HG03460 (cell line): ENCODE measurements at regions not wholly inside any gene's neighbourhood (a gene's known extent, or its start where the extent isn't known, plus 50 kb on each side); places are given as distances from the start of the nearest gene placed in this dataset.
"Not testable (repeated sequence)": the region's sequence is repeated elsewhere in the genome, so short reads cannot be mapped to it uniquely, and the experiment has no call there.

Experiments used
- ATAC-seq: cut with Tn5 transposase; IDR thresholded peaks from one replicate; pipeline ENCODE4 v1.9.1; 2021; ENCODE audit not compliant: unreplicated experiment

DNA sequence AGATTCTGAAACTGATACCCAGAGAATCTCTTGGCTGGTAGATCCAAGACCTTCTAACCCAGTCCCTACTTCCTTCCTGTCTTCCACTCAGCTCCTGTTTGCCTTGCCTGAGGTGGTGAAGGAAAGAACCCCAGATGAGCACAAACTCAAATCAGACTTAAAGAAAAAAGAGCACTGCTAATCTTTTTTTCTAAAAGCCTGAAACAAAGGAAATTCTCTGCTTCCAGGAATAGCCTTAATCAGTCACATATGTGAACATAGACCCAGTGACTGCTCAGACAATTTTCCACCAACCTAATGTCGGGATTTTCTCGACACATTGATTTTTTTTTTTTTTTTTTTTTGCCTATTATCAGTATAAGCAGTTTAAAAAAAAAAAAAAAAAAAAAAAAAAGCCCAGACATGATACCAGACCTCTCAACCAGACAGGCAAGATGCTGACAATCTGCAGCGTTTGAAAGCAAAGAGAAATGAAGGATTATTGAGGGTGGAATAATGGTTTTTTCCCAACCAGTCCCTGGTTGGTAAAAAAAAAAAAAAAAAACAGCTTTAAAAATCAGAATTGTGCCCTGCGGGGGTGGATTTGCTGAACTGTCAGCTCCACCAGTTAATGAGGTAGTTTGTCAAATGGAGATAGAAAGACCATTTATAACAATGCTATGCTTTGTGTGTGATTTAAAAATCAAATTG, 256.8 kb upstream of the RARB start:
- ATAC-seq, result no peak

DNA sequence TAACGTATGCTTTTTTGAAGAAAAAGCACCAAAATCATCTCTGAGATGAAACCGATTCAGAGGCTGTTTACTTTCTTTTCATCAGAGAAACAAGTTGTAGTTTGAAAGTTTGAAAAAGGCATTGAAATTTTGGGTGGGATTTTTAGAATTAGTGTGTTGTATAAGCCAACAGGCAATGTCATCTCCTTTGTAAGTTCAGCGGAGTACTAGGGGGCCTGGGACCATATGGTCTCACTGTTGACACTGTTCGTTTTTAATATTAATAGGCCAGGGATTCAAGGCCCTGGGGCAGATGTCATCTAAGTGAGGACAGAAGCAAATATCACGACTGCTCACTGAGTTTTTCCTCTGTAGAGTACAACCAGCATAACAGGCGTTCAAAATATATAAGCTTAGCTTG, 256.2 kb upstream of the RARB start:
- ATAC-seq, result no peak

DNA sequence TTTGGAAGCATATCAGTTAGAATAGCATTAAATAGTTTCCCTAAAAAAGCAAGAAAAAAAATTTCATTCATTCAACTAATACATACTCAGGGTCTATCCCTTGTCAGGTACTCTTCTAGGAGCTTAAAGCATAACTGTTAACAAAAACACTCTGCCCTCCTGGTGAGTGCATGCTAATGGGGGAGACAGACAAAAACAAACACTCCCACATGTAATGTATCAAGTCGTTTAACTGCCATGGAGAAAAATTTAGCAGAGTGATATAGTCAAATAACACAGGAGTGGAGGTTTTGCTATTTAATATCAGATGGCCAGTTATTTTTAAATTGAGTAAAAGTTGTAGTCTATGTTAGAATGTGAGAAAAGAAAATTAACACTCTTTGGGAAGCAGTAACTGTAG, 254.5 kb upstream of the RARB start:
- ATAC-seq, result no peak

DNA sequence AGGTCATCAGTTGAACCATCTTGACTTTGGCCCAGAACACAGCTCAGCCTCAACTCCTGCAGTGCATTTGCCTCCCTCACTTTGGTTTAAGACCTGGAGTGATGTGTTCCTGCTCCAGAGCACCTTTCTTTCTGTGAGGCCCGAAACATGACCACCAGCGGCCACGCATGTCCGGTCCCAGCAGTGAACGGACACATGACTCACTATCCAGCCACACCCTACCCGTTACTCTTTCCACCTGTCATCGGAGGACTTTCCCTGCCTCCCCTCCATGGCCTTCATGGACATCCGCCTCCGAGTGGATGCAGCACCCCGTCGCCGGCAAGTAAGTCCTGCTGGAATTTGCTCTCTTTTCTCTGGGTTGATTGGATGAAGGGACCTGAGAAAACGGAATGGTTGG, 253.8 kb upstream of the RARB start:
- no peak for ATAC-seq

DNA sequence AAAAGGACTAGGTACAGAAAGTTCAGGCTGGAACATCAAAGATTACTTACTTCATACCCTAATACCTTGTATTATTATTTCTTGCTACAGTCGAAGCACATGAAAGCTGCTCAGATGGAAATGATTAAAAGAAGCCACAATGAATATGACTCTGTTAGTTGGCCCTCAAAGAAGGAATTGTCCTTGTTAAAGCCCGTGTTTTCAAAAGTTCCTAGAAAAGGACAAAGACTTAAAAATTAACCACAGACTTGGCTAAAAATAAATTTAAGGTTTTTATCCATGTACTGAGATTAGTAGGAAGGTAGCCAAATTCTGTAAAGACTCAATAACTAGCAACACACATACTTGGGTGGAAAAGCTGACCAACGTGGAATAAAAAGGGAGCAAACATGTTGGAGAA, 251.0 kb upstream of the RARB start:
- no peak for ATAC-seq

DNA sequence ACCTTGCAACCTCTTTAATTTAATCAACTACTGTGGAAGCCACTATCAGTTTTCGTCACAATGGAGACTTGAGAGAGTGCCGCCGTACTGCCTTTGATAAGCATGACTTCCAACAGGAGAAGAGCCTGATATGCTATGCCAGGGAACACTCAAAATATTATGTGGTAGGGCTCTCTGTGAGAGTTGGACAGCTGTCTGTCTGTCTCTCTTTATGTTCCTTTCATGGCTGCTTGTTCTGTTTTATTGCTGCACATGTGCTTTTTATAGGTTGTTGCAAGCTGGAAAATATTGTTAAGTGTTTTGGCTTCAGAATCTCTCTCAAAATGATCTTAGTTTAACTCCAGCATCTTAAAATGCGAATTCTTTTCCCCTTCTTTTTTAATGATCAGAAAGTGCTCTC, 249.4 kb upstream of the RARB start:
- no peak for ATAC-seq

DNA sequence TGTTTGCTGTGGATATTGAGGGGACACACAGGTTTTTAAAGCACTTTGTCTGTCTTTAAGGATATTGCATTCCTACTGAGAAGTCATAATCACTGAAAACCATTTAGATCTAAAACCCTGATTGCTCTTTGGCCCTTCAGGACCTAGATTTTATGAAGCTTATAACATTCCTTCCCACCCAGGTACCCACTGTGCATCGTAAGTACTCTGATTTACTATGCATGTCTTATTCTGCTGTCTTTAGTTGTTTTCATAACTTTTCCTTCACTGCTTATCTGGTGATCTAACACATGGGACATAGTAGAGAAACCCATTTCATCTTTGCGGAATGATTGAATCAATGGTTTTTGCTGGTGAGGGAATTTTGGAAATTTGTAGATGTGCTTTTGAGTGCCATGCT, 247.0 kb upstream of the RARB start:
- ATAC-seq, result no peak

DNA sequence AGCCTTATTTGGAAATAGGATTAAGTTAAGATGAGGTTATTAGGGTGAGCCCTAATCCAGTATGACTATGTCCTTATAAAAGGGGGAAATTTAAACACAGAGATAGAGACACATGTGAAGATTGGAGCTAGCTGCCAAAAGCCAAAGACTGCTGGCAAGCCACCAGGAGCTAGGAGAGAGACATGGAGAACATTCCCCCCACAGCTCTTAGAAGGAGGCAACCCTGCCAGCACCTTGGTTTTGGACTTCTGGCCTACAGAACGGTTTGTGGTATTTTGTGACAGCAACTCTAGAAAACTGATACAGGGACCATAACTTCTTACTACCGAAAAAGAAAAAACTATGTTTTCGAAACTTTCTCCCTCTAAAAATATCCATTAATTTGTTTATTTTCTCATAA, 245.3 kb upstream of the RARB start:
- no peak for ATAC-seq

DNA sequence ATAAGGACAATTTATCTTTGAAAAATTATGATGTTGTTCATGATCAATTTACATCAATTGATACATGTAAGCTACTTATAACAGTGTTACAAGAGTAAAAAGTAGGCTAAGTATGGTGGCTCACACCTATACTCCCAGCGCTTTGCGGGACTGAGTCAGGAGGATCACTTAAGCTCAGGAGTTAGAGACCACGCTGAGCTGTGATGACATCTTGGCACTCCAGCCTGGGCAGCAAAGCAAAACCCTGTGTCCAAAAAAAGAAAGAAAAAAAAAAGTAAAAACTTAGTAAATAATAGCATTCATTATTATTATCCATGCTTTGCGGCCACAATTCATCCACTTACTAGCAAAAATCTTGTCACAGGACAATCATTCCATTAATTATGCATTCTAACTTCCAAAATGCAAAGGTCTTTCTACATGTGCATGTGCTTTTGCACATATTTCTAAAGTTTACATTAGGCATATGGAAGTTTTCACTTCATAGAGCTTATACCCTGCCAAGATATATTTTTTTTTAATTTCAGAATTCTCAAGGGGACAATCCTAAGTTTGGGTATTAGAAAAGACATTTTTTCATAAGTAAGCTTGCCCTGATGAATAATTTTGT, 243.3 kb upstream of the RARB start:
- ATAC-seq, result no peak

DNA sequence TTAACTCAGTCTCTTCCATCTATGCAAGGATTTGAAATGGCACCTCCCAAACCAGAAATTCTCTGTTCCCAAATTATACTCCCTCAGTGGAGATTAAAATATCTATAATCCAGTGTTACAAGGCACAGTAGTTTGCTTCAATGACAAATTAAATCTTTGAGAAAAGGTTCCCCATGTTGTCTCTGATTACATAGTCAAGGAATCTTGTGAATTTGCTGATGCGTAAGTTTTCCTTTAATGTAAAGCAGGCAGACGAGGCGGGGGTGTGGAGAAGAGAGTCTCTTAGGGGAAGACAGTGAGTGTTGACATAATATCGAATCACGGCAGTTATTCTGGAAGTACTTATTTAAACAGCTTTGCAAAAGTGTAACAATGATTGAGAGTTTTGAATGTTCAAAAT, 236.4 kb upstream of the RARB start:
- ATAC-seq, result no peak

DNA sequence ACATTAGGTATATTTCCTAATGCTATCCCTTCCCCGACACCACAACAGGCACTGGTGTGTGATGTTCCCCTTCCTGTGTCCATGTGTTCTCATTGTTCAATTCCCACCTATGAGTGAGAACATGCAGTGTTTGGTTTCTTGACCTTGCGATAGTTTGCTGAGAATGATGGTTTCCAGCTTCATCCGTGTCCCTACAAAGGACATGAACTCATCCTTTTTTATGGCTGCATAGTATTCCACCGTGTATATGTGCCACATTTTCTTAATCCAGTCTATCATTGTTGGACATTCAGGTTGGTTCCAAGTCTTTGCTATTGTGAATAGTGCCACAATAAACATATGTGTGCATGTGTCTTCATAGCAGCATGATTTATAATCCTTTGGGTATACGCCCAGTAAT, 228.5 kb upstream of the RARB start:
- not testable (repeated sequence) for ATAC-seq

DNA sequence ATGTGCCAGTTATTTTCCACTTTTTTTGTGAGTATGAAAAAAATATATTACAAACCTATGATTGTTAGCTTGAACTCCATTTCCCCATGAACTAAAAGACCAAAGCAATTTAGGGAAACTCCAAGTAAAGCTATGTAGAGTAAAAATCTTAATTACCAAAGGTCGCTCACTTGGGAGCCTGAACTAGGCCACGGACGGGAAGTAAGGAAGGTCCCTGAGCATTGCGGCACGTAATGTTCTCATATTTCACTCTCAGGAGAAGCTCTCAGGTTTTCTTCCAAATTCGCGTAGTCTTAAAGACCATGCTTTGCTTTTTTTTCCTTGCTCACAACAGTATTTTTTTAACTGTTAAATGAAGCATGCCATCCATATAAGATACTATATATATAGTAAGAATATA, 215.3 kb upstream of the RARB start:
- no peak for ATAC-seq

DNA sequence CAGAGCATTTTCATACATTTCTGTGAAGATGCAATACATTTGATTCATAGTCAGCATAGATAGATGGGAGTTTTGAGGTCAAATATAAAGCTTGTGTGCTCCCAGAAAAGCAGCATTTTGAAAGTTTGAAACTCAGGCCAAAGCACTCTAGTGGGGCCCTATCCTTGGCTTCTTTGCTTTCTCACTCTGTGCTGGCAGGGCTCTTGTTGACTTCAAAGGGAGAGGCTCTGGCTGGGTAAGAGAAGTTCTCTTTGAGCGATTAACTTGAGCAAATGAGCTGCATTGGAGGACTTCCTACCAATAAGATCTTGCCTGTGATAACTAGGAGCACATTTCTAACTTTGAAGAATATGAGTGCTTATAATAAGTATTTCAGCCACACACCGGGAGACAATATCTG, 214.0 kb upstream of the RARB start:
- no peak for ATAC-seq

DNA sequence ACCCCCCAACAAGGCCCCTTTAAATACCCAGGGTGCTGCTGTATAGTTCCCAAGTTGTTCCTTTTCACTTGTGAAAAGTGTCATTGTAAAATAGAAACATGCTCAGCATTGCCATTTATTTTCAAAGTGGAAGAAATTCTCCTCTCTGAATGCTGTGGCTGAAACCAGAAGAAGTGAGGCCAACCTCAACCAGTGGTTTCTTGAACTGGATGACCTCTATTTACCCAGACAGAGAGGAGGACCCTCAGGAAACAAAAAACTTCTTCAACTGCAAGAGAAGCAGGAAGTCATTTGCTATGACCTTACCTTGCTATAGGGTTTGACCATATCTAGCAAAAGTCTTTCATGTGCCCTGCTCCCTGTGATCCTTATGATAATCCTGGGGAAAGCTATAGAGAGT, 209.7 kb upstream of the RARB start:
- ATAC-seq, result no peak

DNA sequence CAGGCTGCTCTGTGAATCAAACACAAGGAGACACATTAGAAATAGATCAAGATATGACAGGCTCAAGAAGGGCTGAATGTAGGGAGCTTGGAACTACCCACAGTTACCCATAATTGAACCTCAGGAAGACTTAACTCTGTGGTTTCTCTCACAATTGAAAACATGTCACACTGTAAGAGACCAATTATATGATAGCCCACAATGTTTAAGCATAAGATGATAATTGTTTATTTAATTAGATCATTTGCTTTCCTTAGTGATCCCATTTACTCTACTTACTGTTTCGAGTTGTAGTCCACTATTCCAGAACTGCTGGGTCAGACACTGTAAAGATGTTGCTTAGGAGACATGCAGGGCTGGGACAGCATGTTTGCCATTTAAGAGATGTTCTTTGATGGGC, 201.3 kb upstream of the RARB start:
- no peak for ATAC-seq

DNA sequence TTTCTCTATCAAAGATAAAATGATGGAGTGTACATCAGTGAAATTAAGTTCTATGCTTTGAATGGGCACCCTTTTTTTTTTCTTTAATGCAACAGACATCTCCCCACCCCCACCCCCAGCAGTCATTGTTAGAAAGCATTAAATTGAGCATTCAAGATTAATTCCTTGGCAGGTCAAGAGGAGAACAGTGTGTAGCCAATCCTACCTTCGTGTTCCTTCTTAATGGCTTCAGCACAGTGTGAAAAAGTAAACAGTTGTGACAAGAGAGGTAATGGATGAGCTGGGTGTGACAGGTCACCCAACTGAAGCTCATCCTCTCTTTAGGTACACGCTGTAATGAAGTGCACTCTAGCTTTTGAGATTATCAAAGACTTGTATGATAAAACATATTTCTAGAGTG, 198.5 kb upstream of the RARB start:
- no peak for ATAC-seq

DNA sequence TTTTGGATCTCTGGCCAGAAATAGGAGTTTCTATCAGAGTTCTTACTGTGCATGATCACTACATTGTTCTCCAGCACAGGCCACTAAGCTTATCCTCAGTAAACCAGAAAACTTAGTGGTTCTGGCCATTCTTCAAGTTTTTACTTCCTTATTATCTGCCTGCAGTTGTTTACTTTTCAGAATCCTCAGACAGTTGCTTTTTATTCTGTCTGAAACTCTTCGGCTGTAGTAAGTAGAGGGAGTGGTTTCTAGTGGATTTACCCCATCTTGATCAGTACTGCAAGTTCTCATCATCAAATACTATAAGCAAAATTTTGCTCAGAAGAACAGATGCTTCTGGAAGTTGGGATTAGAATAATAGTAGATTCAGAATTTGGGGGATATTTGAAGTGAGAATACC, 193.0 kb upstream of the RARB start:
- ATAC-seq, result no peak

DNA sequence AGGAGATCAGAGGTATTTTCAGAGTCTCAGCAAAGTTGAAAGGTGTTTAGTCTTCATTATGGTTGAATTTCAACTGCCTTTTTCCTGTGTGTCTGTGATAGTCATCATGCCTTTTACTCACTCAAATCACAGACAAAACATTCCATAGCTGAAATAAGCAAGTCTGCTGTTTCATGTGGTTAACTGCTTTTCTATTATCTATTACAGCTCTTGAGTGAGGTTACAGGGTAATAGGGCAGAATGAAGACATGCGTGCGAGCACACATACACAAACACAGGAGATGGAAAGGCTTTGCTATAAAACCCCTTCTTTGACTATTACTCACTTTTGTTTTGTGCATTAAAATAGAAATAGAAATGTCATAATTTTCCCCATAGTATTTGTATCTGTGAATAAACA, 192.6 kb upstream of the RARB start:
- no peak for ATAC-seq

DNA sequence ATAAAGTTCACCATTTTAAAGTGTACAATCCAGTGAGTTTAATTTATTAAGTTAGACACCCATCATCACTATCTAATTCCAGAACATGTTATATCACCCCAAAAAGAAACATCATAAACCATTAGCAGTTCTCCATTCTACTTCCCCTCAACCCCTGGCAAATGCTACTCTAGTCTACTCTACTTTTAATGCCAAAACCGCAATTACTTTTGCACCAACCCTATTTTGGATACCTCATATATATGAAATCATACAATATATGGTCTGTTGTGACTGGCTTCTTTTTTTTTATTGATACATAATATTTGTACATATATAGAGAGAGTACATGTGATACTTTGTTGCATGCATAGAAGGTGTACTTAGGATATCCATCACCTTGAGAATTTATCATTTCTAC, 190.5 kb upstream of the RARB start:
- ATAC-seq, result no peak

DNA sequence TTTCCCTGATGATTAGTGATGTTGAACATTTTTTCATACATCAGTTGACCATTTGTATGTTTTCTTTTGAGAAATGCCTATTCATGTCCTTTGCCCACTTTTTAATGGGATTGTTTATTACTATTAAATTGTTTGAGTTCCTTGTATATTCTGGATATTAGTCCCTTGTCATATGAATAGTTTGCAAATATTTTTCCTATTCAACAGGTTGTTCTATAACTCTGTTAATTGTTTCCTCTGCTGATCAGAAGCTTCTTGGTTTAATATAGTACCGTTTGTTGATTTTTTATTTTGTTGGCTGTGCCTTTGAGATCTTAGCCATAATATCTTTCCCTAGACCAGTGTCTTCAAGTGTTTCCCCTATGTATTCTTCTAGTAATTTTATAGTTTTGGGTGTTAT, 189.0 kb upstream of the RARB start:
- no peak for ATAC-seq

DNA sequence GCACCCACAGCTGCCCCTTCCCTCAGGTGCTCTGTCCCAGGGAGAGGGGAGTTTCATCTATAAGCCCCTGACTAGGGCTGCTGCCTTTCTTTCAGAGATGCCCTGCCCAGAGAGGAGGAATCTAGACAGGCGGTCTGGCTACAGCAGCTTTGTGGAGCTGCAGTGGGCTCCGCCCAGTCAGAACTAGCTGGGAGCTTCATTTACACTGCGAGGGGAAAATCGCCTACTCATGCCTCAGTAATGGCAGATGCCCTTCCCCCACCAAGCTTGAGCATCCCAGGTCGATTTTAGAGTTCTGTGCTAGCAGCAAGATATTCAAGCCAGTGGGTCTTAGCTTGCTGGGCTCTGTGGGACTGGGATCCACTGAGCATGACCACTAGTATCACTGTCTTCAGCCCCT, 181.2 kb upstream of the RARB start:
- no peak for ATAC-seq

DNA sequence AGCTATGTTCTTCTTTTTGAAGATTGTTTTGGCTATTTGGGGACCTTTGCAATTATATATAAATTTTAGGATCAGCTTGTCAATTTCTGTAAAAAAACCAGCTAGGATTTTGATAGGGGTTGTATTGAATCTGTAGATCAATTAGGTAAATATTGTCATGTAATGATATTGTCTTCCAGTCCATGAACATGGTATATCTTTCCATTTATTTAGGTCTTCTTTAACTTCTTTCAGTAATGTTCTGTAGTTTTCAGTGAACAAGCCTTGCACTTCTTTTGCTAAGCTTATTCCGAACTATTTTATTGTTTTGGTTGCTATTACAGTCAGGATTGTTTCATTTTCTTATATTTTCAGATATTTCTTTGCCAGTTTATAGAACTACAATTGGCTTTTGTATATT, 175.8 kb upstream of the RARB start:
- no peak for ATAC-seq

DNA sequence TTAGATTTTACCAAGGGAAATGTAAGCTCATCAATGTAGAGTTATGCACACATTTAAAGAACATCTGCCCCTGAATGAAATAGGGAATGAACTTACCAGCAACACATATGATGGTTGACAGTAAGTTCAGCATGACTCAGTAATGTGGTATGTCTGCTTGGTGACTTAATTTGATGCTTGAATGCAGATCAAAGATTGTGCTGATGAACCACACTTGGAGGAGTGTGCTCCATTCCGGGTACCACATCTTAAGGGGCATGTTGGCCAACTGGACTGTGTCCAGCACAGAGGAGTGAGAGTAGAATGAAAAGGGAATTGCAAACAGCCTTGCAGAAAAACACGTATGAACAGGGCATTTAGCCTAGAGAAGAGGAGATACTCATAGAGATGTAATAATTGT, 171.0 kb upstream of the RARB start:
- no peak for ATAC-seq
